Mononuclear cell (primary cell): ENCODE measurements at regions not wholly inside any gene's neighbourhood (a gene's known extent, or its start where the extent isn't known, plus 50 kb on each side); places are given as distances from the start of the nearest gene placed in this dataset.
"Not testable (repeated sequence)": the region's sequence is repeated elsewhere in the genome, so short reads cannot be mapped to it uniquely, and the experiment has no call there.

Source experiments
- H3K27me3 ChIP-seq: 2 replicates; pipeline ENCODE4 v1.6.0; 2011; ENCODE audit warnings: low read length, control low read depth; ENCODE audit not compliant: insufficient read depth
- H3K4me1 ChIP-seq: 2 replicates; pipeline ENCODE4 v1.5.1; 2011; ENCODE audit warnings: mild to moderate bottlenecking, low read length, control low read depth; ENCODE audit not compliant: insufficient read depth
- H3K4me3 ChIP-seq: 2 replicates; pipeline ENCODE4 v1.5.1; 2011; ENCODE audit warnings: mild to moderate bottlenecking, low read length, moderate library complexity
- H3K9me3 ChIP-seq: 2 replicates; pipeline ENCODE4 v1.5.1; 2011; ENCODE audit warnings: low read depth, mild to moderate bottlenecking, control low read depth, low read length

DNA sequence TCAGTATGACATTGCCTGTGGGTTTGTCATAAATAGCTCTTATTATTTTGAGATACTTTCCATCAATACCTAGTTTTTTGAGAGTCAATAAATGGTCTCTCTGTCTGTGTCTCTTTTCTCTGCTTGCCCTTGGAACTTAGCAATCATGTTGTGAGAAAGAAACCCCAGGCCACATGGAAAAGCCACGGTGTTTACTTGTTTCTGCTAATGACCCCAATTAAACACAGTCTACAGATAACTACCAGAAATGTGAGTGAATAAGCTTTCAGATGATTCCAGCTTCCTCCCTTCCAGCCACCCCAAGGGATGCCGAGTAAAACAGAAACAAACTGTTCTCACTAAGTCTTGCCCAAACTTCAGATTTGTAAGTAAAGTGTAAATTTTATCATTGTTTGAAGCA is 584.9 kb downstream of the MAT2B start:
- Histone ChIP-seq H3K4me3 (no peak overlapping the region), H3K9me3 (no peaks in the 10 kb centered on the region), H3K27me3 (no peaks in the 10 kb centered on the region), H3K4me1 (no peaks in the 10 kb centered on the region)

DNA sequence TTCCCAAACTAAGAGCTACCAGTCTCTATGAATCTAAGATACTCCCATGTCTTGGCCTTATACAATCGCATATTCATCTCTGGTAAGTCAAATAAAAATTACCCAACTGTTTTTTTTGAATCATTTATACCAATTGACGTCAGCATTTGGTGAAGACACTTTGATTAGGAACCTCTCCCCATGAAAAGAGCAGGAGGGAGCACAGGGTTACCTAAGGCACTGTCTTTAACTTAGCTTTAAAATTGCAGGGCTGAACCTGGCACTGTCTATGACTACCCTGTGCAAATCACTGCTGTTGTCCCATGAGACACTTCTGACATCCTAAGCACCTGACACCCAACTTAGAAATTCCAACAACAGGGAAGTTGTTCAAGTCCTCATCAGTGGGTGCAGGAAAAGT is 586.4 kb downstream of the MAT2B start:
- Histone ChIP-seq H3K4me3 (no peak overlapping the region), H3K4me1 (no peaks in the 10 kb centered on the region), H3K27me3 (no peaks in the 10 kb centered on the region), H3K9me3 (no peaks in the 10 kb centered on the region)

DNA sequence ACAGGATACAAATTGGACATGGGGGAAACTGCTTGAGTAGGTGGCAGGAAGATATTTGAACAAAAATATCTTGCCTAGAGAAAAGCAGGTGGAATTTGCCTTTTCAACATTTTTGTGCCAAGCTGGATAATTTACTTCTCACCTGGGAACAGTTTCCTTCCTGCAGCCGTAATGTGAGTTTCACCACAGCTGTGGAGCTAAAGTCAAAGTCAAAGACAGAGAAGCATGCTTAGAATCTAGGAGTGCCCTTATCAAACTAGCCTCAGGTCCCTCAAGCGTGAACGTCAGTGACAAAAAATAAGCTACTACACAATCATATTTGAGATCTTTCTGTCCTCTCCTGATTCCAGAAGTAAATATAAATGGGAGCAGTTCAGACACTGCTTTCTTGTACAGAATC is 588.9 kb downstream of the MAT2B start:
- Histone ChIP-seq H3K4me1 (no peaks in the 10 kb centered on the region), H3K9me3 (no peaks in the 10 kb centered on the region), H3K27me3 (no peaks in the 10 kb centered on the region), H3K4me3 (no peak overlapping the region)

DNA sequence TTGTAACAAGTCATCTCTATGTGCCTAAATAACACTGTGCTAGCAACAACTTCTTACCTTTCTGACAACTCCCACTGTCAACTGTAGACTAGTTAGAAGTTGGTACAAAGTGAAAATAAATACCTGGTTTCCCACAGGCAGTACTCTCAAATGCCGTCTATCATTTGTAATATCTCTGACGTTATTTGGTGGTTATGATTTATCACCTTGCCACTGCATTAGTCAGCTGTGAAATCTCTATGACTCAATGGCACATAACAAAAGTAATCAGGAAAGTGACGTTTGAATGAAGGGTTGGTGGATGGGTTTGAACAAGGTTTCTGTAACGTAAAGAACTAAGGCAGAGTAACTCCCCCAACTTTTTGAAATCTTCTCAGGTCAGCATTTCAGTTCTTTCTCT is 592.3 kb downstream of the MAT2B start:
- Histone ChIP-seq H3K9me3 (no peaks in the 10 kb centered on the region), H3K4me1 (no peaks in the 10 kb centered on the region), H3K4me3 (no peak overlapping the region), H3K27me3 (no peaks in the 10 kb centered on the region)

DNA sequence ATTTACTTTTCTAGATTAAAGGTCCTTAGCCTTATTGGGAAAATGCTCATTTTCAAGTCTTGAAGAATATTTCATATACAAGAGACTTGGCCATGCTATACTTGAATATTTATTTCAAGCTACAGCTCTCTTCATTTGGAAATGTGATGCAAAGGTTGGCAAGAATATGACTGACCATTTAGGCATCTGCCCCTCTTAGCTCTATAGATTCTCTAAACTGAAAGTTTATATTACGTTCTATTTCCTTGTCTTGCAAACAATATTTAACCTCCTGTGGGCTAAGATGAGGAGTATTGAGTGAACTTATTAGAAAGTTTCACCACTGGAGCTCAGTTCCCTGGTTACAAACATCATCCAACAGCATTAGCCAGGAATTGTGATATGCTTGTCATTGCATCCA is 593.1 kb downstream of the MAT2B start:
- no peaks in the 10 kb centered on the region for H3K27me3 ChIP-seq
- no peaks in the 10 kb centered on the region for H3K4me1 ChIP-seq
- no peak overlapping the region for H3K4me3 ChIP-seq
- no peaks in the 10 kb centered on the region for H3K9me3 ChIP-seq

DNA sequence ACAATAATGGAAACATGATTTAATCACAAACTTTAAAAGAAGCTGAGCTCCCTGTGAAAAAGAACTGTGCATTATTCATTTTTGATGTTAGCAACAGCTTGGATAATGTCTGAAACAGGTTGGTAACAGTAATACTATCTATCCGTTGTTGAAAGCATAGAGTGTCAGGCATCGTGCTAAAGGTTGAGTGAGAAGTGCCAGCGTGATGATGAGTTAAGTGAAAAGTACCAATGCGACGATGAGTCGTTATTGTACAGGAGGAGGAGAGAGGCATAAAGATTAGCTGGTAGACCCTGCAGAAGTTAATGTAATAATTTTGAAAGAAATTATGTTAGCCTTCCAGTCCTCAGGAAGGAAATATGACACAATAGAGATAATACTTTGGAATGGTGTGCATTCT is 593.6 kb downstream of the MAT2B start:
- no peaks in the 10 kb centered on the region for H3K4me1 ChIP-seq
- no peaks in the 10 kb centered on the region for H3K27me3 ChIP-seq
- no peak overlapping the region for H3K4me3 ChIP-seq
- no peaks in the 10 kb centered on the region for H3K9me3 ChIP-seq

DNA sequence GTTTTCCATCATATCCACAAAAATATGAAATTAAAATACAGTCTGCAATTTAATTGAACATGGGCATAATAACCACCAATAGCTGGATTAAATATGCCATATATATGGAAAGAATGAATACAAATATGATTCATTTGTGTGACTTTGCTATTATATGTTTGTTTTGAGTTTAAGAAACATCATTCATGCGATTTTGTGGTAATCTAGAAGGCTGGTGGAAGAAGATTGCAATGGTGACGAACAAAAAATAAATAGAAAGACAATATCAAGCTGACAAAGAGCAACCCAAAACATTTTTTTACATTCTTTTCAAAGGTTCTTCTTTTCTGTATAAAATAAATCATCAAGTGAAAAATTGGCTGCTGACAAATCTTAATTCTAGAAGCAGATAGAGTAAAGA is 610.0 kb downstream of the MAT2B start:
- no peaks in the 10 kb centered on the region for H3K9me3 ChIP-seq
- no peaks in the 10 kb centered on the region for H3K27me3 ChIP-seq
- no peaks in the 10 kb centered on the region for H3K4me1 ChIP-seq
- H3K4me3 ChIP-seq = no peak overlapping the region

DNA sequence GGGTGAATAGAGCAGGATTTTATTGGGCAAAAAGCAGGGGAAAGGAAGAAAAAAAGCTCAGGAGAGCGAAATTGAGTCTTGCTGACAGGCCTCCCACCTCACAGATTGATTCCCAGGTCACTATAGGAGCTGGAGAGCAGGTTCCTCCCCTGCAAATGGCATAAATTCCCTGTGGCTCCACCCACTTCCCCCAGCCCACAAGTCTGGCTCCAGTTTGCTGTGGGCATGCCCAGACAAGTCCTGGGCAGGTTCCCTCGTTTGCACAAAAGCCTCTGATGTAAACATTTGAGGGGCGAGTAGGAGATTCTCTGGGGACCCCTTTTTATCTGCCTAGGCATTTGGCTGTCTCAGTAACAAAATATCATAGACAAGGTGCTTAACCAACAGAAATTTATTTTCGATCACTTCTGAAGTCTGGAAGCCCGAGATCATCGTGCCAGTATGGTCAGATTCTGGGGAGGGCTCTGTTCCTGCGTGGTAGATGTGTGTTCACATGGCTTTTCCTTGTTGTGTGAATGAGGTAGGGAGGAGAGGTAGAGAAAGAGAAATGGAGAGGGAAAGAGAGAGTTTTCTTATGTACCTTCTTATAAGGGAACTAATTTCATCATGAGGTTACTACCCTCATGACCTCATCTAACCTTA is 614.5 kb downstream of the MAT2B start:
- no peaks in the 10 kb centered on the region for H3K9me3 ChIP-seq
- no peak overlapping the region for H3K4me3 ChIP-seq
- no peaks in the 10 kb centered on the region for H3K27me3 ChIP-seq
- H3K4me1 ChIP-seq = no peaks in the 10 kb centered on the region

DNA sequence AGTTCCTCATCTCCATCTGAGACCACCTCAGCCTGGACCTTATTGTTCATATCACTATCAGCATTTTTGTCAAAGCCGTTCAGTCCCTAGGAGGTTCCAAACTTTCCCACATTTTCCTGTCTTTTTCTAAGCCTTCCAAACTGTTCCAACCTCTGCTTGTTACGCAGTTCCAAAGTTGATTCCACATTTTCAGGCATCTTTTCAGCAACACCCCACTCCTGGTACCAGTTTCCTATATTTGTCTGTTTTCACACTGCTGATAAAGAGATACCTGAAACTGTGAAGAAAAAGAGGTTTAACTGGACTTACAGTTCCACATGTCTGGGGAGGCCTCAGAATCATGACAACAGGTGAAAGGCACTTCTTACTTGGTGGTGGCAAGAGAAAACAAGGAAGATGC is 622.1 kb downstream of the MAT2B start:
- no peak overlapping the region for H3K4me3 ChIP-seq
- H3K4me1 ChIP-seq = no peaks in the 10 kb centered on the region
- H3K27me3 ChIP-seq = no peaks in the 10 kb centered on the region
- peaks cover 15% of the 10 kb centered on the region for H3K9me3 ChIP-seq

DNA sequence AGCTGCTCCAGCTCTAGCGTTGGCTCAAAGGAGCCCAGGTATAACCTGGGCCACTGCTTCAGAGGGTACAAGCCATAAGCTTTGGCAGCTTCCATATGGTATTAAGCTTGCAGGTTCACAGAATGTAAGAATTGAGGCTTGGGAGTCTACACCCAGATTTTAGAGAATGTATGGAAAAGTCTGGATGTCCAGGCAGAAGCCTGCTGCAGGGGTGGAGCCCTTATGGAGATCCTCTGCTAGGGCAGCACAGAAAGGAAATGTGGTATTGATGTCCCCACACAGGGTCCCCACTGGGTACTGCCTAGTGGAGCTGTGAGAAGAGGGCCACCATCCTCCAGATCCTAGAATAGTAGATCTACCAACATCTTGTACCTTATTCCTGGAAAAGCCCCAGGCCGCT is 626.9 kb downstream of the MAT2B start:
- Histone ChIP-seq H3K4me3 (no peak overlapping the region), H3K9me3 (peaks cover 19% of the 10 kb centered on the region), H3K4me1 (no peaks in the 10 kb centered on the region), H3K27me3 (no peaks in the 10 kb centered on the region)

DNA sequence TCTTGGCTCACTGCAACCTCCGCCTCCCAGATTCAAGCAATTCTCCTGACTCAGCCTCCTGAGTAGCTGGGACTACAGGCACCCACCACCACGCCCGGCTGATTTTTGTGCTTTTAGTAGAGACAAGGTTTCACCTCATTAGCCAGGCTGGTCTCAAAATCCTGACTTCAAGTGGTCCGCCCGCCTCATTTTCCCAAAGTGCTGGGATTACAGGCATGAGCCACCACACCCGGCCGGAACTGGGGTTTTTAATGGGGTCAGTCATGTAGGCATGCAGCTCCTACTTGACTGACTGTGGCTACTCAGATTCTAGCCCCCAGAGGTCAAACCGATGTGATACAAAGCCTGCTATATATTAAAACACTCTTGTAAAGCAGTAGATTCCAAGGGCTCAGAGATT is 631.7 kb downstream of the MAT2B start:
- no peak overlapping the region for H3K4me3 ChIP-seq
- H3K4me1 ChIP-seq = no peaks in the 10 kb centered on the region
- no peaks in the 10 kb centered on the region for H3K27me3 ChIP-seq
- peaks cover 4% of the 10 kb centered on the region for H3K9me3 ChIP-seq

DNA sequence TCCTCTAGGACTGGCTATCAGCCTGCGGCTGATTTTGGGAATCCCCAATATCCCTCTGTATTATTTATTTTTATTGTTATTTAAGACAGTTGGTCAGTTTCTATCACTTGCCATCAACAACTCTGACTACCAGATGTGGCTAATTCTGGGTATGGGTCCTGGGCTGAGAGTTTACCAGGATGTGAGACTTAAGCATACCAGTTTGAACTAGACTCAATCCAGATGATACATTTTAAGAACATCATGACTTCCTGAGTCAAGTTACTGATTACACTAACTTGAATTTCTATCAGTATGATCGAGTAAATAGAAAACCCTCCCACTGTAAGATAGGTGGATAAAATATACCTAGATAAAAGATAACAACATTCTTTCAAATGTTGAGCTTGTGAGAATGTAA is 634.0 kb downstream of the MAT2B start:
- Histone ChIP-seq H3K4me3 (no peak overlapping the region), H3K9me3 (peaks cover 4% of the 10 kb centered on the region), H3K4me1 (no peaks in the 10 kb centered on the region), H3K27me3 (no peaks in the 10 kb centered on the region)

DNA sequence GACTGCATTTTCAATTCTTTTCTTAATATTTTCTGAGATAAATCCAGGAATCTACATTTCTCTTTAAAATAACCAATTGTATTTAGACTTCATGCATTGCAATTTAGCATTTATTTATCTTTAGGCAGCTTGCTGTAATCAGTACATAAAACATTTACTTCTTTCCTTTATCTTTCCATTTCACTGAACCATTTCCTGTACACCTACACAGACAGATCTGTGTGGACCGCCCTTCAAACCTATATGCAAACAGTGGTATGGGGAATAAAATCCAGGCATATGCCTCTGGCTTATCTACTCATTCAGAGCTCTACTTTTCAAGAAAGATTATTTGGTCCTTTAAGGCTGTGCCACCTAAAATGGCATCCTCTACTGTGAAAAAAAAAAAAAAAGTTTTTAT is 640.0 kb downstream of the MAT2B start:
- Histone ChIP-seq H3K9me3 (no peaks in the 10 kb centered on the region), H3K27me3 (no peaks in the 10 kb centered on the region), H3K4me3 (no peak overlapping the region), H3K4me1 (no peaks in the 10 kb centered on the region)

DNA sequence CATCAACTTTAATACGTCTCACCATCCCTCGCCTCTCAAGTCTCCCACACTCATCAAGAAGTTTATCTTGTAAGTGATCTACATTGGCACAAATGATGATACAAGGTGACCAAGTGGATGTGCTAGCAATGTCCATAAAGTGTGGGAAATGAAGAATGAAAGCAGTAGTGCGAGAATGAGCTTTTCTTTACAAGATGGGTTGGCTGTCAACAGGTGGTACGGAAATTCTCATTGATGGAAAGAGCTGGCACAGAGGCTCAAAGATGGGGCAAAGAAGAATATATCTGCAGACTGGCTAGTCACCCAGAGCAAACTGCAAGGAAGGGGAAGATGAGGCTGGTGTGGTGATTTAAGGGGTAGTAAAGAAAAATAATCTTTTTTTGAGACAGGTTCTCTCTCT is 640.8 kb downstream of the MAT2B start:
- H3K4me3 ChIP-seq = no peak overlapping the region
- no peaks in the 10 kb centered on the region for H3K27me3 ChIP-seq
- H3K9me3 ChIP-seq = no peaks in the 10 kb centered on the region
- no peaks in the 10 kb centered on the region for H3K4me1 ChIP-seq

DNA sequence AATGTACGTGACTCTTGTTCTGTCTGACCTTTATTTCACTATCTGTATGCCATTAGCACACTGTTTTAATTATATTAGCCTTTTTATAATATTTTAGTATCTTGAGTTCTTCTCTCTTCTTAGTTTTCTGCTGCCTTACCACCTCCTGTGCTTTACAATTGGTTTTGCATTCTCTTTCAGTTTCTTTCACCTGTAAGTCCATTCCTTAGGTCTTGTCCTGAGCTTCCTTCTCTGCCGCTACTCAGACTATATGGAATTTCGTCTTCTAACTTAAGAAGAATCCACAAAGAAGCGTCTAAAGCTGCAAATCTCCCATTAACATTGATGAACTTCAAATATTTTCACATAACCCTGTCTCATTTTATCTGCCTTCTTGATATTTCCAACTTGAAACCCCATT is 642.9 kb downstream of the MAT2B start:
- H3K9me3 ChIP-seq = no peaks in the 10 kb centered on the region
- H3K4me1 ChIP-seq = no peaks in the 10 kb centered on the region
- no peaks in the 10 kb centered on the region for H3K27me3 ChIP-seq
- H3K4me3 ChIP-seq = no peak overlapping the region

DNA sequence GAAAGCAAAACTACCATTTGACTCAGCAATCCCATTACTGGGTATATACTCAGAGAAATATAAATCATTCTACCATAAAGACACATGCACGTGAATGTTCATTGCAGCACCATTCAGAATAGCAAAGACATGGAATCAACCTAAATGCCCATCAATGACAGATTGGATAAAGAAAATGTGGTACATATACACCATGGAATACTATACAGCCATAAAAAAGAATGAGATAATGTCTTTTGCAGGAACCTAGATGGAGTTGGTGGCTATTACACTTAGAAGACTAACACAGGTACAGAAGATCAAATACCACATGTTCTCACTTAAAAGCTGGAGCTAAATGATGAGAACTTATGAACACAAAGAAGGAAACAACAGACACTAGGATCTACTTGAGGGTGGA is 647.1 kb downstream of the MAT2B start:
- H3K4me3 ChIP-seq = not testable (repeated sequence)

More for the DNA sequence above, 647.1 kb downstream of the MAT2B start:
- not testable (repeated sequence) for H3K4me1 ChIP-seq, H3K9me3 ChIP-seq, H3K27me3 ChIP-seq
